GM23338 (cell line): ENCODE measurements at regions not wholly inside any gene's neighbourhood (a gene's known extent, or its start where the extent isn't known, plus 50 kb on each side); places are given as distances from the start of the nearest gene placed in this dataset.

ENCODE experiments used
- ATAC-seq: fragments of 200-7000 bp; cut with Tn5 transposase; 3 replicates; pipeline ENCODE4 v1.9.1; 2020
- DNase-seq: peaks from one replicate; pipeline ENCODE4 v3.0.0-alpha.2; 2015; ENCODE audit warnings: low spot score
- H2AFZ ChIP-seq: fragments of 200-600 bp; sonication (generic); 2 replicates; pipeline ENCODE4 v1.8.0; 2016; ENCODE audit warnings: antibody characterized with exemption, mild to moderate bottlenecking, moderate library complexity
- H3F3A ChIP-seq: fragments of 200-600 bp; sonication (generic); replicated peaks from 2 replicates; pipeline ENCODE4 v1.8.0; 2017; ENCODE audit warnings: antibody characterized with exemption, mixed run types, low read depth
- H3K27ac ChIP-seq: fragments of 200-600 bp; sonication (generic); 2 replicates; pipeline ENCODE4 v1.6.1; 2016; ENCODE audit warnings: low read depth
- H3K27me3 ChIP-seq: fragments of 200-600 bp; sonication (generic); 2 replicates; pipeline ENCODE4 v1.8.0; 2016; ENCODE audit warnings: mild to moderate bottlenecking, mixed run types, moderate library complexity; ENCODE audit not compliant: insufficient read depth
- H3K36me3 ChIP-seq: fragments of 200-600 bp; sonication (generic); 2 replicates; pipeline ENCODE4 v1.8.0; 2016; ENCODE audit warnings: mild to moderate bottlenecking; ENCODE audit not compliant: insufficient read depth
- H3K4me1 ChIP-seq: fragments of 200-600 bp; sonication (generic); 2 replicates; pipeline ENCODE4 v1.8.0; 2016; ENCODE audit warnings: mild to moderate bottlenecking, moderate library complexity; ENCODE audit not compliant: insufficient read depth
- H3K4me2 ChIP-seq: fragments of 200-600 bp; sonication (generic); 2 replicates; pipeline ENCODE4 v1.7.1; 2017; ENCODE audit warnings: mixed run types
- H3K4me3 ChIP-seq: fragments of 200-600 bp; sonication (generic); 2 replicates; pipeline ENCODE4 v1.6.1; 2016; ENCODE audit warnings: mixed run types
- H3K79me2 ChIP-seq: fragments of 200-600 bp; sonication (generic); replicated peaks from 2 replicates; pipeline ENCODE4 v1.8.0; 2017; ENCODE audit warnings: mild to moderate bottlenecking; ENCODE audit not compliant: insufficient read depth
- H3K9me2 ChIP-seq: fragments of 200-600 bp; sonication (generic); 2 replicates; pipeline ENCODE4 v1.8.0; 2017; ENCODE audit not compliant: insufficient read depth
- H4K20me1 ChIP-seq: fragments of 200-600 bp; sonication (generic); replicated peaks from 2 replicates; pipeline ENCODE4 v1.8.0; 2017; ENCODE audit warnings: mild to moderate bottlenecking; ENCODE audit not compliant: insufficient read depth
- H3K27ac Mint-ChIP-seq: 2 replicates; pipeline ENCODE4 v1.8.0; 2020; ENCODE audit warnings: inconsistent platforms, mild to moderate bottlenecking, moderate library complexity, mixed read lengths
- H3K27me3 Mint-ChIP-seq: 3 replicates; pipeline ENCODE4 v1.8.0; 2022; ENCODE audit warnings: low read depth, mild to moderate bottlenecking, moderate library complexity, mixed read lengths, inconsistent platforms; ENCODE audit not compliant: insufficient read depth, poor library complexity
- H3K36me3 Mint-ChIP-seq: 3 replicates; pipeline ENCODE4 v1.8.0; 2021; ENCODE audit warnings: low read depth, mild to moderate bottlenecking, inconsistent platforms, moderate library complexity, mixed read lengths
- H3K4me1 Mint-ChIP-seq: 3 replicates; pipeline ENCODE4 v1.8.0; 2020; ENCODE audit warnings: mild to moderate bottlenecking, inconsistent platforms, mixed read lengths
- H3K4me3 Mint-ChIP-seq: 3 replicates; pipeline ENCODE4 v1.8.0; 2021; ENCODE audit warnings: moderate library complexity, mild to moderate bottlenecking, inconsistent platforms, mixed read lengths
- H3K9me3 Mint-ChIP-seq: 3 replicates; pipeline ENCODE4 v1.8.0; 2020; ENCODE audit warnings: moderate library complexity, mild to moderate bottlenecking, inconsistent platforms, mixed read lengths
- CREB1 ChIP-seq: fragments of 250-450 bp; sonication (Bioruptor Pico); IDR thresholded peaks from 2 replicates; pipeline ENCODE4 v1.5.0; 2020; ENCODE audit warnings: low read depth, mild to moderate bottlenecking, moderate library complexity
- ETS1 ChIP-seq: IDR thresholded peaks from 2 replicates; pipeline ENCODE4 v1.6.1; 2016; ENCODE audit warnings: antibody characterized with exemption
- EZH2 ChIP-seq: fragments of 200-600 bp; sonication (generic); IDR thresholded peaks from one replicate; pipeline ENCODE4 v1.8.0; 2017; ENCODE audit warnings: antibody characterized with exemption, mild to moderate bottlenecking, low read depth; ENCODE audit not compliant: unreplicated experiment
- EZH2phosphoT487 ChIP-seq: fragments of 200-600 bp; sonication (generic); IDR thresholded peaks from one replicate; pipeline ENCODE4 v1.8.1; 2018; ENCODE audit warnings: antibody characterized with exemption; ENCODE audit not compliant: unreplicated experiment
- JUNB ChIP-seq: IDR thresholded peaks from one replicate; pipeline ENCODE4 v1.6.1; 2016; ENCODE audit warnings: antibody characterized with exemption; ENCODE audit not compliant: unreplicated experiment
- NANOG ChIP-seq: IDR thresholded peaks from 2 replicates; pipeline ENCODE4 v1.6.1; 2016; ENCODE audit warnings: antibody characterized with exemption, borderline replicate concordance
- POLR2AphosphoS5 ChIP-seq: IDR thresholded peaks from 2 replicates; pipeline ENCODE4 v1.6.1; 2016; ENCODE audit warnings: antibody characterized with exemption, low read depth
- STAT1 ChIP-seq: IDR thresholded peaks from one replicate; pipeline ENCODE4 v1.6.1; 2016; ENCODE audit warnings: antibody characterized with exemption; ENCODE audit not compliant: unreplicated experiment
- ZNF114 ChIP-seq: fragments of 250-450 bp; sonication (Bioruptor Pico); IDR thresholded peaks from 2 replicates; pipeline ENCODE4 v1.5.0; 2020; ENCODE audit warnings: mild to moderate bottlenecking, moderate library complexity
- ZNF331 ChIP-seq: fragments of 250-450 bp; sonication (Bioruptor Pico); IDR thresholded peaks from 2 replicates; pipeline ENCODE4 v1.5.0; 2020; ENCODE audit warnings: low read depth, mild to moderate bottlenecking, moderate library complexity
- TF ChIP-seq, protein P1 (sequence below): fragments of 250-450 bp; sonication (Bioruptor Pico); IDR thresholded peaks from 2 replicates; pipeline ENCODE4 v1.5.0; 2020; ENCODE audit warnings: mild to moderate bottlenecking, moderate library complexity
- TF ChIP-seq, protein P2 (sequence below), 2 experiments: fragments of 200-600 bp in 1 of 2; sonication (generic) in 1 of 2; conservative IDR thresholded peaks; 2 replicates each; pipeline versions ENCODE4 v1.5.1 to v1.6.1; 2016 to 2017; ENCODE audit warnings: antibody characterized with exemption in 2 of 2, low read depth in 2 of 2, mild to moderate bottlenecking in 2 of 2, moderate library complexity in 1 of 2
- TF ChIP-seq, protein P3 (sequence below): IDR thresholded peaks from one replicate; pipeline ENCODE4 v1.6.1; 2018; ENCODE audit warnings: antibody characterized with exemption; ENCODE audit not compliant: unreplicated experiment

DNA sequence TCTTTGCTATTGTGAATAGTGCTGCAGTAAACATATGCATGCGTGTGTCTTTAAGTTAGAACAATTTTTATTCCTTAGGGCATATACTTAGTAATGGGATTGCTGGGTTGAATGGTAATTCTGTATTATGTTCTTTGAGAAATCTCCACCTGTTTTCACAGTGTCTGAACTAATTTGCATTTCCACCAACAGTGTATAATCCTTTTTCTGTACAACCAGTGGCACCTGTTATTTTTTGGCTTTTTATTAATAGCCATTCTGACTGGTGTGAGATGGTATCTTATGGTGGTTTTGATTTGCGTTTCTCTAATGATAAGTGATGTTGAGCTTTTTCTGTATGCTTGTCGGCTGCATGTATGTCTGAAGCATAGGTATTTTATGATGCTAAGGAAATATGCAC lies 820.8 kb upstream of the MAP3K7 start:
- H3K9me3 Mint-ChIP-seq: peaks cover 2% of the 10 kb centered on the region; the same call in 1 of the 3 replicates
- H3K4me1 Mint-ChIP-seq: no peaks in the 10 kb centered on the region

More for the DNA sequence above, 820.8 kb upstream of the MAP3K7 start:
- Histone ChIP-seq H3K36me3 (no peaks in the 10 kb centered on the region), H3K27me3 (no peaks in the 10 kb centered on the region), H3K27ac (no peak overlapping the region), H4K20me1 (no peaks in the 10 kb centered on the region), H3K4me1 (no peaks in the 10 kb centered on the region), H3K4me3 (no peak overlapping the region), H2AFZ (no peak overlapping the region), H3K9me2 (0 out of 2 replicates have a peak, but pooled peaks cover 5% of the 10 kb centered on the region), H3K4me2 (no peak overlapping the region), H3F3A (no peaks in the 10 kb centered on the region), H3K79me2 (no peaks in the 10 kb centered on the region)
- TF ChIP-seq EZH2phosphoT487 (no peak), JUNB (no peak), ETS1 (no peak), ZNF114 (CRISPR knock-in tag) (no peak), EZH2 (no peak), CREB1 (no peak), STAT1 (no peak), NANOG (no peak), ZNF331 (no peak), POLR2AphosphoS5 (no peak)
- TF ChIP-seq, protein P1, sequence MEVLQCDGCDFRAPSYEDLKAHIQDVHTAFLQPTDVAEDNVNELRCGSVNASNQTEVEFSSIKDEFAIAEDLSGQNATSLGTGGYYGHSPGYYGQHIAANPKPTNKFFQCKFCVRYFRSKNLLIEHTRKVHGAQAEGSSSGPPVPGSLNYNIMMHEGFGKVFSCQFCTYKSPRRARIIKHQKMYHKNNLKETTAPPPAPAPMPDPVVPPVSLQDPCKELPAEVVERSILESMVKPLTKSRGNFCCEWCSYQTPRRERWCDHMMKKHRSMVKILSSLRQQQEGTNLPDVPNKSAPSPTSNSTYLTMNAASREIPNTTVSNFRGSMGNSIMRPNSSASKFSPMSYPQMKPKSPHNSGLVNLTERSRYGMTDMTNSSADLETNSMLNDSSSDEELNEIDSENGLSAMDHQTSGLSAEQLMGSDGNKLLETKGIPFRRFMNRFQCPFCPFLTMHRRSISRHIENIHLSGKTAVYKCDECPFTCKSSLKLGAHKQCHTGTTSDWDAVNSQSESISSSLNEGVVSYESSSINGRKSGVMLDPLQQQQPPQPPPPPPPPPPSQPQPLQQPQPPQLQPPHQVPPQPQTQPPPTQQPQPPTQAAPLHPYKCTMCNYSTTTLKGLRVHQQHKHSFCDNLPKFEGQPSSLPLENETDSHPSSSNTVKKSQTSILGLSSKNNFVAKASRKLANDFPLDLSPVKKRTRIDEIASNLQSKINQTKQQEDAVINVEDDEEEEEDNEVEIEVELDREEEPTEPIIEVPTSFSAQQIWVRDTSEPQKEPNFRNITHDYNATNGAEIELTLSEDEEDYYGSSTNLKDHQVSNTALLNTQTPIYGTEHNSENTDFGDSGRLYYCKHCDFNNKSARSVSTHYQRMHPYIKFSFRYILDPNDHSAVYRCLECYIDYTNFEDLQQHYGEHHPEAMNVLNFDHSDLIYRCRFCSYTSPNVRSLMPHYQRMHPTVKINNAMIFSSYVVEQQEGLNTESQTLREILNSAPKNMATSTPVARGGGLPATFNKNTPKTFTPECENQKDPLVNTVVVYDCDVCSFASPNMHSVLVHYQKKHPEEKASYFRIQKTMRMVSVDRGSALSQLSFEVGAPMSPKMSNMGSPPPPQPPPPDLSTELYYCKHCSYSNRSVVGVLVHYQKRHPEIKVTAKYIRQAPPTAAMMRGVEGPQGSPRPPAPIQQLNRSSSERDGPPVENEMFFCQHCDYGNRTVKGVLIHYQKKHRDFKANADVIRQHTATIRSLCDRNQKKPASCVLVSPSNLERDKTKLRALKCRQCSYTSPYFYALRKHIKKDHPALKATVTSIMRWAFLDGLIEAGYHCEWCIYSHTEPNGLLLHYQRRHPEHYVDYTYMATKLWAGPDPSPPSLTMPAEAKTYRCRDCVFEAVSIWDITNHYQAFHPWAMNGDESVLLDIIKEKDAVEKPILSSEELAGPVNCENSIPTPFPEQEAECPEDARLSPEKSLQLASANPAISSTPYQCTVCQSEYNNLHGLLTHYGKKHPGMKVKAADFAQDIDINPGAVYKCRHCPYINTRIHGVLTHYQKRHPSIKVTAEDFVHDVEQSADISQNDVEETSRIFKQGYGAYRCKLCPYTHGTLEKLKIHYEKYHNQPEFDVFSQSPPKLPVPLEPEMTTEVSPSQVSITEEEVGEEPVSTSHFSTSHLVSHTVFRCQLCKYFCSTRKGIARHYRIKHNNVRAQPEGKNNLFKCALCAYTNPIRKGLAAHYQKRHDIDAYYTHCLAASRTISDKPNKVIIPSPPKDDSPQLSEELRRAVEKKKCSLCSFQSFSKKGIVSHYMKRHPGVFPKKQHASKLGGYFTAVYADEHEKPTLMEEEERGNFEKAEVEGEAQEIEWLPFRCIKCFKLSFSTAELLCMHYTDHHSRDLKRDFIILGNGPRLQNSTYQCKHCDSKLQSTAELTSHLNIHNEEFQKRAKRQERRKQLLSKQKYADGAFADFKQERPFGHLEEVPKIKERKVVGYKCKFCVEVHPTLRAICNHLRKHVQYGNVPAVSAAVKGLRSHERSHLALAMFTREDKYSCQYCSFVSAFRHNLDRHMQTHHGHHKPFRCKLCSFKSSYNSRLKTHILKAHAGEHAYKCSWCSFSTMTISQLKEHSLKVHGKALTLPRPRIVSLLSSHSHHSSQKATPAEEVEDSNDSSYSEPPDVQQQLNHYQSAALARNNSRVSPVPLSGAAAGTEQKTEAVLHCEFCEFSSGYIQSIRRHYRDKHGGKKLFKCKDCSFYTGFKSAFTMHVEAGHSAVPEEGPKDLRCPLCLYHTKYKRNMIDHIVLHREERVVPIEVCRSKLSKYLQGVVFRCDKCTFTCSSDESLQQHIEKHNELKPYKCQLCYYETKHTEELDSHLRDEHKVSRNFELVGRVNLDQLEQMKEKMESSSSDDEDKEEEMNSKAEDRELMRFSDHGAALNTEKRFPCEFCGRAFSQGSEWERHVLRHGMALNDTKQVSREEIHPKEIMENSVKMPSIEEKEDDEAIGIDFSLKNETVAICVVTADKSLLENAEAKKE (CRISPR knock-in tag): no peak
- TF ChIP-seq, protein P2, sequence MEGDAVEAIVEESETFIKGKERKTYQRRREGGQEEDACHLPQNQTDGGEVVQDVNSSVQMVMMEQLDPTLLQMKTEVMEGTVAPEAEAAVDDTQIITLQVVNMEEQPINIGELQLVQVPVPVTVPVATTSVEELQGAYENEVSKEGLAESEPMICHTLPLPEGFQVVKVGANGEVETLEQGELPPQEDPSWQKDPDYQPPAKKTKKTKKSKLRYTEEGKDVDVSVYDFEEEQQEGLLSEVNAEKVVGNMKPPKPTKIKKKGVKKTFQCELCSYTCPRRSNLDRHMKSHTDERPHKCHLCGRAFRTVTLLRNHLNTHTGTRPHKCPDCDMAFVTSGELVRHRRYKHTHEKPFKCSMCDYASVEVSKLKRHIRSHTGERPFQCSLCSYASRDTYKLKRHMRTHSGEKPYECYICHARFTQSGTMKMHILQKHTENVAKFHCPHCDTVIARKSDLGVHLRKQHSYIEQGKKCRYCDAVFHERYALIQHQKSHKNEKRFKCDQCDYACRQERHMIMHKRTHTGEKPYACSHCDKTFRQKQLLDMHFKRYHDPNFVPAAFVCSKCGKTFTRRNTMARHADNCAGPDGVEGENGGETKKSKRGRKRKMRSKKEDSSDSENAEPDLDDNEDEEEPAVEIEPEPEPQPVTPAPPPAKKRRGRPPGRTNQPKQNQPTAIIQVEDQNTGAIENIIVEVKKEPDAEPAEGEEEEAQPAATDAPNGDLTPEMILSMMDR (conservative IDR thresholded peaks at IDR 0.05; ENCODE audit: low read depth in 2 of 2): no peak
- TF ChIP-seq, protein P3, sequence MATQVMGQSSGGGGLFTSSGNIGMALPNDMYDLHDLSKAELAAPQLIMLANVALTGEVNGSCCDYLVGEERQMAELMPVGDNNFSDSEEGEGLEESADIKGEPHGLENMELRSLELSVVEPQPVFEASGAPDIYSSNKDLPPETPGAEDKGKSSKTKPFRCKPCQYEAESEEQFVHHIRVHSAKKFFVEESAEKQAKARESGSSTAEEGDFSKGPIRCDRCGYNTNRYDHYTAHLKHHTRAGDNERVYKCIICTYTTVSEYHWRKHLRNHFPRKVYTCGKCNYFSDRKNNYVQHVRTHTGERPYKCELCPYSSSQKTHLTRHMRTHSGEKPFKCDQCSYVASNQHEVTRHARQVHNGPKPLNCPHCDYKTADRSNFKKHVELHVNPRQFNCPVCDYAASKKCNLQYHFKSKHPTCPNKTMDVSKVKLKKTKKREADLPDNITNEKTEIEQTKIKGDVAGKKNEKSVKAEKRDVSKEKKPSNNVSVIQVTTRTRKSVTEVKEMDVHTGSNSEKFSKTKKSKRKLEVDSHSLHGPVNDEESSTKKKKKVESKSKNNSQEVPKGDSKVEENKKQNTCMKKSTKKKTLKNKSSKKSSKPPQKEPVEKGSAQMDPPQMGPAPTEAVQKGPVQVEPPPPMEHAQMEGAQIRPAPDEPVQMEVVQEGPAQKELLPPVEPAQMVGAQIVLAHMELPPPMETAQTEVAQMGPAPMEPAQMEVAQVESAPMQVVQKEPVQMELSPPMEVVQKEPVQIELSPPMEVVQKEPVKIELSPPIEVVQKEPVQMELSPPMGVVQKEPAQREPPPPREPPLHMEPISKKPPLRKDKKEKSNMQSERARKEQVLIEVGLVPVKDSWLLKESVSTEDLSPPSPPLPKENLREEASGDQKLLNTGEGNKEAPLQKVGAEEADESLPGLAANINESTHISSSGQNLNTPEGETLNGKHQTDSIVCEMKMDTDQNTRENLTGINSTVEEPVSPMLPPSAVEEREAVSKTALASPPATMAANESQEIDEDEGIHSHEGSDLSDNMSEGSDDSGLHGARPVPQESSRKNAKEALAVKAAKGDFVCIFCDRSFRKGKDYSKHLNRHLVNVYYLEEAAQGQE: no peak
- Mint-ChIP-seq H3K27ac (no peak overlapping the region), H3K4me3 (no peak overlapping the region), H3K36me3 (no peaks in the 10 kb centered on the region), H3K27me3 (no peaks in the 10 kb centered on the region)
- DNase-seq (no peak), ATAC-seq (no peak)
